Lower lobe of right lung (tissue), 2 donors: ENCODE measurements at regions not wholly inside any gene's neighbourhood (a gene's known extent, or its start where the extent isn't known, plus 50 kb on each side); places are given as distances from the start of the nearest gene placed in this dataset.

Experiments
- ATAC-seq, 2 donors: fragments of 200-7000 bp; cut with Tn5 transposase; one replicate each; pipeline ENCODE4 v1.9.1; 2020 to 2022; ENCODE audit warnings: mild to moderate bottlenecking in 2 of 2, moderate library complexity in 2 of 2
- DNase-seq: peaks from one replicate; pipeline ENCODE4 v3.0.0-alpha.2; 2020
- H3K27ac ChIP-seq: fragments of 200-600 bp; one replicate; pipeline ENCODE4 v1.8.0; 2022
- H3K27me3 ChIP-seq: fragments of 200-600 bp; one replicate; pipeline ENCODE4 v1.8.0; 2022; ENCODE audit warnings: low read depth
- H3K36me3 ChIP-seq: fragments of 200-600 bp; one replicate; pipeline ENCODE4 v1.8.0; 2022; ENCODE audit warnings: mild to moderate bottlenecking
- H3K4me1 ChIP-seq: fragments of 200-600 bp; one replicate; pipeline ENCODE4 v1.8.0; 2022
- H3K4me3 ChIP-seq: fragments of 200-600 bp; one replicate; pipeline ENCODE4 v1.8.0; 2022; ENCODE audit warnings: mild to moderate bottlenecking
- H3K9me3 ChIP-seq: fragments of 200-600 bp; one replicate; pipeline ENCODE4 v1.8.0; 2022
- intact Hi-C: fragments of 100-400 bp; cut with DNase I; formaldehyde crosslinking; loops from one replicate; pipeline ENCODE4 v1.11.0; 2022
- TF ChIP-seq, protein P1 (sequence below): fragments of 200-600 bp; IDR thresholded peaks from one replicate; pipeline ENCODE4 v1.8.0; 2022; ENCODE audit warnings: antibody characterized with exemption, mild to moderate bottlenecking
- donor health status: DM: no; HTN: yes; CAD: no; lungs with severe emphysema.

DNA sequence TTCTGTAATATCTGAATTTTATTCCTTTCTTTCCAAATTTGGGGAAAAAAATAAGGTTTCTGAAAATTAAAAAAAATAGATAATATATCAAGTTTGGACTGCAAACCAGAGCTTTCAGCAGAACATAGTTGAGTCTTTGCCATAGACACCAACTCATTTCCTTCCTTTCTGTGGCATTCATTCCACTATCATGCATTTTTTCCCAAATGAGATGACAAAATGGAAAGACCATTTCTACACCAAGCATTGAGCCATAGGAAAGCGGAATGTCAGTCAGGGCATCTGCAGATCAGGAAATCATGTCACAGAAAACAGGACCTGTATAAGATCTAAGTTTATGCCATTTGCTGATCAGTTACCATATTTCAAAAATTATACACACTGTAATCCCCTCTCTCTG is 333.3 kb upstream of the THBS1 start:
- H3K27me3 ChIP-seq: no peaks in the 10 kb centered on the region
- no peaks in the 10 kb centered on the region for H3K36me3 ChIP-seq
- intact Hi-C loops: no loop called here
- H3K4me1 ChIP-seq: no peaks in the 10 kb centered on the region
- H3K4me3 ChIP-seq: no peak overlapping the region
- ATAC-seq: no peak
- DNase-seq: no peak
- TF ChIP-seq, protein P1, sequence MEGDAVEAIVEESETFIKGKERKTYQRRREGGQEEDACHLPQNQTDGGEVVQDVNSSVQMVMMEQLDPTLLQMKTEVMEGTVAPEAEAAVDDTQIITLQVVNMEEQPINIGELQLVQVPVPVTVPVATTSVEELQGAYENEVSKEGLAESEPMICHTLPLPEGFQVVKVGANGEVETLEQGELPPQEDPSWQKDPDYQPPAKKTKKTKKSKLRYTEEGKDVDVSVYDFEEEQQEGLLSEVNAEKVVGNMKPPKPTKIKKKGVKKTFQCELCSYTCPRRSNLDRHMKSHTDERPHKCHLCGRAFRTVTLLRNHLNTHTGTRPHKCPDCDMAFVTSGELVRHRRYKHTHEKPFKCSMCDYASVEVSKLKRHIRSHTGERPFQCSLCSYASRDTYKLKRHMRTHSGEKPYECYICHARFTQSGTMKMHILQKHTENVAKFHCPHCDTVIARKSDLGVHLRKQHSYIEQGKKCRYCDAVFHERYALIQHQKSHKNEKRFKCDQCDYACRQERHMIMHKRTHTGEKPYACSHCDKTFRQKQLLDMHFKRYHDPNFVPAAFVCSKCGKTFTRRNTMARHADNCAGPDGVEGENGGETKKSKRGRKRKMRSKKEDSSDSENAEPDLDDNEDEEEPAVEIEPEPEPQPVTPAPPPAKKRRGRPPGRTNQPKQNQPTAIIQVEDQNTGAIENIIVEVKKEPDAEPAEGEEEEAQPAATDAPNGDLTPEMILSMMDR: no peak
- H3K9me3 ChIP-seq: no peaks in the 10 kb centered on the region
- H3K27ac ChIP-seq: no peak overlapping the region

DNA sequence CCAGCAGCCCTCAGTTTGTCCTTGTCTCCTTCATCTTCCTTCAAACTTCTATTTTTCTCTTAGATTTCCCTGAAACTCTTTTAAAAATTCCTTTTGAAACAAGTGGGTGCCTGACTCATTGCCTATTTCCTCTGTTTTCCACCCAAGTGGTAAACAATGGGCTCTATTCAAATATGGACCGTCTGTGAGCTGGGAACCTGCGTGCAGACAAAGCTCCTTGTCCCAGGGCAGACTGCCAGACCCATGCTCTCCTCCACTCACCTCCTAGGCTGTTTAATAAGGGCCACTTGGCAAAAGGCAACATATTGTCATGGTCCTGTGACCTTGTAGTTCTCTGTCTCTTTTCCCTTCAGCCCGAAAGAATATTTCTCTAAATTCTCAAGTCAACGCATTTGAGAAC is 332.7 kb upstream of the THBS1 start:
- no peak overlapping the region for H3K4me3 ChIP-seq
- H3K4me1 ChIP-seq: no peaks in the 10 kb centered on the region
- no peaks in the 10 kb centered on the region for H3K36me3 ChIP-seq
- H3K9me3 ChIP-seq: no peaks in the 10 kb centered on the region
- H3K27me3 ChIP-seq: no peaks in the 10 kb centered on the region
- DNase-seq (peak; percentile 52), ATAC-seq (peak; percentile 34 to 86)
- intact Hi-C loops: no loop called here
- H3K27ac ChIP-seq: no peak overlapping the region
- TF ChIP-seq, protein P1: no peak

DNA sequence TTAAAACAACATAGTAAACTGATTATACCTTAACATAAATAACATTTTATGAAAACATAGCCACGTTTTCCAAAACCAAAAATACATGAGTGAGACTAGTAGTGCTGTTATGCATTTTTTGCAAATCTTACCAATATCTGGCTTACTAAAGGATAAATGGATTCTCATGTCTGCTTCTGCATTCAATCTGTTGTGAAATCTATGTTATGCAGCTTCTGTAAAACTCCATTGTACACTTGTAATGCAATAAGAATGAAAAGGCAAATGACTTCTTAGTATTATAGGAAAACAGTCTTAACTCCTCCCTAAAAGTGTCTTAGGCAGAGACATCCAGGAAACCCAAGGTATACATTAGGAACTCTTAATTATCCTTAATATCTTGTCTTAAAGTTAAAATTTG is 330.9 kb upstream of the THBS1 start:
- no peak overlapping the region for H3K4me3 ChIP-seq
- TF ChIP-seq, protein P1: no peak
- ATAC-seq: no peak
- DNase-seq: no peak
- no peaks in the 10 kb centered on the region for H3K36me3 ChIP-seq
- H3K4me1 ChIP-seq: no peaks in the 10 kb centered on the region
- no peaks in the 10 kb centered on the region for H3K27me3 ChIP-seq
- no peak overlapping the region for H3K27ac ChIP-seq
- intact Hi-C loops: no loop called here
- no peaks in the 10 kb centered on the region for H3K9me3 ChIP-seq

DNA sequence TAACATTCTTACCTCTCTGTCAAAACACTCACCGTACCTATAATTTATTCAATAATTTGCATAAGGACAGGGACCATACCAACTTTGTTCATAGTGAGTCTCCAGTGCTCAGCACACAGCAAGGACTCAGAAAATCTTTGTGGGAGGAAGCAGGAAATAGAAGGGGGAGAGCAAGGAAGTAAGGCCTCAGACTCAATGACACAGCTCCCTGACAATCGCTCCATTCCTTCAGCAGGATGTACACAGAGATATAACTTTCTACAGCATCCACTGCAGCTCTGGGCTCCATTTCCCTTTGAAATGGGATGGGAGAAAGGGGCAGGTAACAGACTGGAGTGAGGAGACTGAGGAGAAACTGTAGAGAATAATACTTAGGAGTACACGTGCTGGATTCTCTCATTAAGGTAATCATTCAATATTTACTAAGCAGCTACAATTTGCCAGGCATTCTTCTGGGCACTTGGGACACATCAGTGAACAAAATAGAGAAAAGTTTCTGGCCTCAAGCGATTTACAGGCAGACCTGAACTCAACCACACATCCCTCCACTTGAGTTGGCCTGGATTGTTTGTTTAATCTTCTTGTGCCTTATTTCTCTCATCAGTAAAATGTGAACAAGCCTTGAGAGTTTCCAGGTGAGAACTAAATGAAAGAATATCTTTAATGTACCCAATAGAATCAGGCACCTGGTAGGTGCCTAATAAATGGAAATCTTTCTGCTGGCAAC is 330.3 kb upstream of the THBS1 start:
- TF ChIP-seq, protein P1: no peak

DNA sequence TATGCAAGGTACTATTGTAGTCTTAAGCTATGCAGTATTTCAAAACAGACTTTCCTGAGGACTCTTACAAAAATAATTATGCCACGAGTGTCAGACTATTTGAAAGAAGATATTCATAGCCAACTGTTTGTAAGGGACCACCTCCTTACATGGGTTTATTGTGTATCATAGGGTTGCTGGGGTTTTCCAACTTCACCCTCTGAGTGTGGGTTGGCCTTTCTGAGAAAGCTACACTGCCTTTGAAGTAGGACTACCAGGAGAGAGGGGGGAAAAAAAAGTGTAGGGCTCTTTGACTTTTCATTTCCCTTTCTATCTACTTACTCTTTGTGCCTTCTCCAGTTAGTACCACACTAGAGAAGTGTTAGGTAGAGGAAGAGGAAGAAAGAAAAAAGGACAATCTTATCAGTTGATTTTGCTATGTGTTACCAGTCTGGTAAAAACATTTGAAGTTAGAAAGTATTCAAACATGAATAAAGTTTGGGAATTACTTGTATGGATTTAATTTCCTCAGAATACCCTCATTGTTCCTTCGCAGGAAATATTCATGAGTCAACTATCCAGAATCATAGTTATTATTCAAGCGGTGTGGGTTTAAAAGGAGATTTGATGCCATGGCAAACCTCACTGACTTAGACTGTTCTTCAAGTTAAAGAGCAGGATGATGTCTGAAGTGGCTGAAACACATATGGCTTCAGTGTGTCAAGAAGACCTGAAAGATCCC is 329.3 kb upstream of the THBS1 start:
- TF ChIP-seq, protein P1: no peak
- Histone ChIP-seq H3K27ac (no peak overlapping the region), H3K9me3 (no peaks in the 10 kb centered on the region), H3K36me3 (no peaks in the 10 kb centered on the region), H3K4me1 (no peaks in the 10 kb centered on the region), H3K4me3 (no peak overlapping the region), H3K27me3 (no peaks in the 10 kb centered on the region)
- ATAC-seq (peak in 1 of 2 donors; percentile 69), DNase-seq (no peak)
- intact Hi-C loops: no loop called here

More for the DNA sequence above, 330.3 kb upstream of the THBS1 start:
- peak in 1 of 2 donors; percentile 31 for ATAC-seq
- Histone ChIP-seq H3K27ac (no peak overlapping the region), H3K27me3 (no peaks in the 10 kb centered on the region), H3K4me3 (no peak overlapping the region), H3K4me1 (no peaks in the 10 kb centered on the region), H3K36me3 (no peaks in the 10 kb centered on the region), H3K9me3 (no peaks in the 10 kb centered on the region)
- DNase-seq: no peak
- intact Hi-C loops: no loop called here
